ENCODE measurements at regions not wholly inside any gene's neighbourhood (a gene's known extent, or its start where the extent isn't known, plus 50 kb on each side); places are given as distances from the start of the nearest gene placed in this dataset.

GRCh38 chr14:43900173-43900655, 606.9 kb downstream of the FSCB start:
- no peak overlapping the region for H3K9ac ChIP-seq (ENCODE audit: low read depth, low read length)

GRCh38 chr14:43898687-43899086, 608.4 kb downstream of the FSCB start:
- peak; percentile 6 for TF ChIP-seq CTCF (IDR thresholded peaks at IDR 0.05; ENCODE audit: borderline replicate concordance, extremely low read depth, low read length, poor library complexity, severe bottlenecking)
- no peak for TF ChIP-seq EZH2 (IDR thresholded peaks at IDR 0.05; ENCODE audit: borderline replicate concordance, low read depth, low read length, severe bottlenecking)
- Histone ChIP-seq H3K79me2 (ENCODE audit: insufficient read depth, low read length) (no peaks in the 10 kb centered on the region), H3K27me3 (ENCODE audit: insufficient read depth, low read length, poor library complexity) (no peaks in the 10 kb centered on the region), H3K4me3 (ENCODE audit: low read depth in 1 of 2, low read length in 2 of 2) (no peak overlapping the region), H3K4me1 (ENCODE audit: insufficient read depth, low read length) (no peaks in the 10 kb centered on the region), H3K9me3 (ENCODE audit: insufficient read depth, low read length, severe bottlenecking) (no peaks in the 10 kb centered on the region), H4K20me1 (ENCODE audit: insufficient read depth, low read length) (no peaks in the 10 kb centered on the region), H2AFZ (ENCODE audit: low read depth, low read length) (no peak overlapping the region), H3K9ac (ENCODE audit: low read depth, low read length) (no peak overlapping the region), H3K36me3 (ENCODE audit: insufficient read depth, low read length) (no peaks in the 10 kb centered on the region), H3K27ac (ENCODE audit: low read length) (no peak overlapping the region), H3K4me2 (ENCODE audit: insufficient read depth, low read length) (no peak overlapping the region)
- ATAC-seq (ENCODE audit: insufficient read depth, low read depth) (no peak), DNase-seq (no peak)

More at GRCh38 chr14:43900173-43900655, 606.9 kb downstream of the FSCB start:
- no peaks in the 10 kb centered on the region for H3K4me1 ChIP-seq (ENCODE audit: insufficient read depth, low read length)
- DNase-seq (no peak), ATAC-seq (ENCODE audit: insufficient read depth, low read depth) (no peak)
- H3K27ac ChIP-seq (ENCODE audit: low read length) = no peak overlapping the region
- no peak overlapping the region for H2AFZ ChIP-seq (ENCODE audit: low read depth, low read length)
- H3K36me3 ChIP-seq (ENCODE audit: insufficient read depth, low read length) = no peaks in the 10 kb centered on the region
- H3K9me3 ChIP-seq (ENCODE audit: insufficient read depth, low read length, severe bottlenecking) = no peaks in the 10 kb centered on the region
- H3K27me3 ChIP-seq (ENCODE audit: insufficient read depth, low read length, poor library complexity) = no peaks in the 10 kb centered on the region
- TF ChIP-seq EZH2 (IDR thresholded peaks at IDR 0.05; ENCODE audit: borderline replicate concordance, low read depth, low read length, severe bottlenecking) (no peak), CTCF (IDR thresholded peaks at IDR 0.05; ENCODE audit: borderline replicate concordance, extremely low read depth, low read length, poor library complexity, severe bottlenecking) (no peak)
- H3K4me2 ChIP-seq (ENCODE audit: insufficient read depth, low read length) = no peak overlapping the region
- no peak overlapping the region for H3K4me3 ChIP-seq (ENCODE audit: low read depth in 1 of 2, low read length in 2 of 2)
- no peaks in the 10 kb centered on the region for H3K79me2 ChIP-seq (ENCODE audit: insufficient read depth, low read length)
- H4K20me1 ChIP-seq (ENCODE audit: insufficient read depth, low read length) = no peaks in the 10 kb centered on the region

- no peaks in the 10 kb centered on the region for H3K9me3 ChIP-seq (ENCODE audit: insufficient read depth, low read length, severe bottlenecking)
- DNase-seq = no peak
- no peaks in the 10 kb centered on the region for H4K20me1 ChIP-seq (ENCODE audit: insufficient read depth, low read length)
- no peak for TF ChIP-seq CTCF (IDR thresholded peaks at IDR 0.05; ENCODE audit: borderline replicate concordance, extremely low read depth, low read length, poor library complexity, severe bottlenecking)
- no peak for TF ChIP-seq EZH2 (IDR thresholded peaks at IDR 0.05; ENCODE audit: borderline replicate concordance, low read depth, low read length, severe bottlenecking)
- ATAC-seq (ENCODE audit: insufficient read depth, low read depth) = no peak
- no peak overlapping the region for H3K9ac ChIP-seq (ENCODE audit: low read depth, low read length)
- H3K4me2 ChIP-seq (ENCODE audit: insufficient read depth, low read length) = no peak overlapping the region
- H3K27me3 ChIP-seq (ENCODE audit: insufficient read depth, low read length, poor library complexity) = no peaks in the 10 kb centered on the region
- no peak overlapping the region for H3K27ac ChIP-seq (ENCODE audit: low read length)
- no peak overlapping the region for H2AFZ ChIP-seq (ENCODE audit: low read depth, low read length)
- no peaks in the 10 kb centered on the region for H3K79me2 ChIP-seq (ENCODE audit: insufficient read depth, low read length)
- no peaks in the 10 kb centered on the region for H3K4me1 ChIP-seq (ENCODE audit: insufficient read depth, low read length)
- no peaks in the 10 kb centered on the region for H3K36me3 ChIP-seq (ENCODE audit: insufficient read depth, low read length)
- no peak overlapping the region for H3K4me3 ChIP-seq (ENCODE audit: low read depth in 1 of 2, low read length in 2 of 2)
Observed at GRCh38 chr14:43896044-43896443, 611.0 kb downstream of the FSCB start.

GRCh38 chr14:43894534-43894933, 612.5 kb downstream of the FSCB start:
- ATAC-seq (ENCODE audit: insufficient read depth, low read depth) = 0 out of 3 replicates have a peak, but pooled peaks have one; percentile 42
- Histone ChIP-seq H3K27ac (ENCODE audit: low read length) (no peak overlapping the region), H3K4me1 (ENCODE audit: insufficient read depth, low read length) (no peaks in the 10 kb centered on the region), H3K9ac (ENCODE audit: low read depth, low read length) (no peak overlapping the region), H4K20me1 (ENCODE audit: insufficient read depth, low read length) (no peaks in the 10 kb centered on the region), H3K4me2 (ENCODE audit: insufficient read depth, low read length) (no peak overlapping the region), H3K9me3 (ENCODE audit: insufficient read depth, low read length, severe bottlenecking) (no peaks in the 10 kb centered on the region), H3K27me3 (ENCODE audit: insufficient read depth, low read length, poor library complexity) (no peaks in the 10 kb centered on the region), H3K36me3 (ENCODE audit: insufficient read depth, low read length) (no peaks in the 10 kb centered on the region), H2AFZ (ENCODE audit: low read depth, low read length) (no peak overlapping the region), H3K4me3 (ENCODE audit: low read depth in 1 of 2, low read length in 2 of 2) (no peak overlapping the region), H3K79me2 (ENCODE audit: insufficient read depth, low read length) (no peaks in the 10 kb centered on the region)
- no peak for DNase-seq
- TF ChIP-seq EZH2 (IDR thresholded peaks at IDR 0.05; ENCODE audit: borderline replicate concordance, low read depth, low read length, severe bottlenecking) (no peak), CTCF (IDR thresholded peaks at IDR 0.05; ENCODE audit: borderline replicate concordance, extremely low read depth, low read length, poor library complexity, severe bottlenecking) (peak; percentile 64)

All from DND-41 (cell line).